ENCODE measurements at regions not wholly inside any gene's neighbourhood (a gene's known extent, or its start where the extent isn't known, plus 50 kb on each side); places are given as distances from the start of the nearest gene placed in this dataset.

DNA sequence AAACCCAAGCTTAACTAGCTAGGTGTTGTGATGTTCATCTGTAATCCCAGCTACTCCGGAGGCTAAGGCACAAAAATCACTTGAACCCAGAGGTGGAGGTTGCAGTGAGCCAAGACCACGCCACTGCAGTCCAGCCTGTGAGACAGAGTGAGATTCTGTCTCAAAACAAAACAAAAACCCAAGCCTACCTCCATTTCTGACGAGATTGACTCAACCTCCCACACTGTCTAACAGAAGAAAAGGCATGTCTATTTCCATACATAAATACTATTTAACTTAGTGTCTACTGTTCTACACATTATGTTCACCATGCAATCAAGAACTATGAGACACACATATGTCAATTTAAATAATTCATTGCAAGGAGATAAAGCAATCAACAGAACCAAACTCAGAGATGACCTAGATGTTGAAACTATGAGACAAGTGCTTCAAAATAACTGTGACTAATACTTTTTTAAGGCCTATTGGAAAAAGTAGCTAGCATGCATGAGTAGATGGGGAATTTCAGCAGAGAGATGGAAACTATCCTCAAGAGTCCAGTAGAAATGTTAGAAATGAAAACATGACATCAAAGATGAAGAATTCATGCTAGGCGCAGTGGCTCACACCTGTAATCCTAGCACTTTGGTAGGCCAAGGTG lies 75.9 kb upstream of the DHRS4 start:
- TF ChIP-seq CTCF (IDR thresholded peaks at IDR 0.05; ENCODE audit: low read depth, low read length, missing input control) (no peak), SP1 (IDR thresholded peaks at IDR 0.05) (no peak), GABPA (IDR thresholded peaks at IDR 0.05 in 1 of 2, conservative IDR thresholded peaks at IDR 0.05 in 1 of 2) (no peak)

All from liver (tissue), 3 donors.